ENCODE measurements at regions not wholly inside any gene's neighbourhood (a gene's known extent, or its start where the extent isn't known, plus 50 kb on each side); places are given as distances from the start of the nearest gene placed in this dataset.

GRCh38 chr5:6915574-6915973 lies 202.3 kb downstream of the TENT4A start:
- no peaks in the 10 kb centered on the region for H3K4me1 ChIP-seq (ENCODE audit: insufficient read depth, low read length, severe bottlenecking)
- H3K27me3 ChIP-seq (ENCODE audit: insufficient read depth, low read length): no peaks in the 10 kb centered on the region
- no peak for TF ChIP-seq CTCF (IDR thresholded peaks at IDR 0.05; ENCODE audit: low read length)
- TF ChIP-seq EZH2 (IDR thresholded peaks at IDR 0.05; ENCODE audit: borderline replicate concordance, low read length): no peak
- H3K9me2 ChIP-seq (ENCODE audit: low read depth, low read length): no peaks in the 10 kb centered on the region
- no peaks in the 10 kb centered on the region for H3K36me3 ChIP-seq (ENCODE audit: insufficient read depth, low read length)
- H3K79me2 ChIP-seq (ENCODE audit: insufficient read depth, low read length): no peaks in the 10 kb centered on the region
- no peaks in the 10 kb centered on the region for H3K9me3 ChIP-seq (ENCODE audit: low read length)
- no peak overlapping the region for H3K4me2 ChIP-seq (ENCODE audit: low read length)
- no peak overlapping the region for H3K4me3 ChIP-seq (ENCODE audit: low read depth, low read length, poor library complexity, severe bottlenecking)
- no peak overlapping the region for H3K27ac ChIP-seq (ENCODE audit: low read depth, low read length, poor library complexity, severe bottlenecking)
- H4K20me1 ChIP-seq (ENCODE audit: insufficient read depth, low read length): no peaks in the 10 kb centered on the region
- no peak overlapping the region for H3K9ac ChIP-seq (ENCODE audit: low read length)
- H3F3A ChIP-seq (ENCODE audit: insufficient read depth, low read length): no peaks in the 10 kb centered on the region
- no peak overlapping the region for H2AFZ ChIP-seq (ENCODE audit: low read length)

- no peaks in the 10 kb centered on the region for H4K20me1 ChIP-seq (ENCODE audit: insufficient read depth, low read length)
- no peak for TF ChIP-seq CTCF (IDR thresholded peaks at IDR 0.05; ENCODE audit: low read length)
- no peak for TF ChIP-seq EZH2 (IDR thresholded peaks at IDR 0.05; ENCODE audit: borderline replicate concordance, low read length)
- no peak overlapping the region for H3K4me2 ChIP-seq (ENCODE audit: low read length)
- H3K27ac ChIP-seq (ENCODE audit: low read depth, low read length, poor library complexity, severe bottlenecking): no peak overlapping the region
- no peaks in the 10 kb centered on the region for H3K9me3 ChIP-seq (ENCODE audit: low read length)
- H2AFZ ChIP-seq (ENCODE audit: low read length): no peak overlapping the region
- H3K9ac ChIP-seq (ENCODE audit: low read length): no peak overlapping the region
- no peaks in the 10 kb centered on the region for H3K36me3 ChIP-seq (ENCODE audit: insufficient read depth, low read length)
- no peaks in the 10 kb centered on the region for H3F3A ChIP-seq (ENCODE audit: insufficient read depth, low read length)
- H3K27me3 ChIP-seq (ENCODE audit: insufficient read depth, low read length): no peaks in the 10 kb centered on the region
- H3K9me2 ChIP-seq (ENCODE audit: low read depth, low read length): no peaks in the 10 kb centered on the region
- no peaks in the 10 kb centered on the region for H3K4me1 ChIP-seq (ENCODE audit: insufficient read depth, low read length, severe bottlenecking)
- no peak overlapping the region for H3K4me3 ChIP-seq (ENCODE audit: low read depth, low read length, poor library complexity, severe bottlenecking)
- no peaks in the 10 kb centered on the region for H3K79me2 ChIP-seq (ENCODE audit: insufficient read depth, low read length)
Observed at GRCh38 chr5:6918255-6918654, 205.0 kb downstream of the TENT4A start.

- no peaks in the 10 kb centered on the region for H4K20me1 ChIP-seq (ENCODE audit: insufficient read depth, low read length)
- no peaks in the 10 kb centered on the region for H3K27me3 ChIP-seq (ENCODE audit: insufficient read depth, low read length)
- no peak overlapping the region for H3K4me3 ChIP-seq (ENCODE audit: low read depth, low read length, poor library complexity, severe bottlenecking)
- H3K9me2 ChIP-seq (ENCODE audit: low read depth, low read length): no peaks in the 10 kb centered on the region
- H3K4me2 ChIP-seq (ENCODE audit: low read length): no peak overlapping the region
- H3F3A ChIP-seq (ENCODE audit: insufficient read depth, low read length): no peaks in the 10 kb centered on the region
- H3K9ac ChIP-seq (ENCODE audit: low read length): no peak overlapping the region
- H3K4me1 ChIP-seq (ENCODE audit: insufficient read depth, low read length, severe bottlenecking): no peaks in the 10 kb centered on the region
- H3K79me2 ChIP-seq (ENCODE audit: insufficient read depth, low read length): no peaks in the 10 kb centered on the region
- no peak overlapping the region for H3K27ac ChIP-seq (ENCODE audit: low read depth, low read length, poor library complexity, severe bottlenecking)
- TF ChIP-seq EZH2 (IDR thresholded peaks at IDR 0.05; ENCODE audit: borderline replicate concordance, low read length) (no peak), CTCF (IDR thresholded peaks at IDR 0.05; ENCODE audit: low read length) (no peak)
- H3K9me3 ChIP-seq (ENCODE audit: low read length): no peaks in the 10 kb centered on the region
- no peak overlapping the region for H2AFZ ChIP-seq (ENCODE audit: low read length)
- H3K36me3 ChIP-seq (ENCODE audit: insufficient read depth, low read length): no peaks in the 10 kb centered on the region
Observed at GRCh38 chr5:6920628-6921256, 207.5 kb downstream of the TENT4A start.
